B cell (primary cell): ENCODE measurements at regions not wholly inside any gene's neighbourhood (a gene's known extent, or its start where the extent isn't known, plus 50 kb on each side); places are given as distances from the start of the nearest gene placed in this dataset.

Experiments
- ATAC-seq: fragments of 200-7000 bp; cut with Tn5 transposase; one replicate; pipeline ENCODE4 v1.10.0; 2021; ENCODE audit warnings: low read depth, mild to moderate bottlenecking, moderate number of reproducible peaks, moderate library complexity
- CTCF ChIA-PET: fragments of 350-600 bp; sonication (Branson Sonifier 250); formaldehyde crosslinking; loops from one replicate; lab custom pipeline; 2021; ENCODE audit warnings: antibody characterized with exemption, inconsistent platforms; lab: Charles Lee
- POLR2A ChIA-PET: fragments of 350-600 bp; sonication (Branson Sonifier 250); formaldehyde crosslinking; loops from one replicate; lab custom pipeline; 2021; ENCODE audit warnings: antibody characterized with exemption; lab: Charles Lee
- DNase-seq: peaks from one replicate; pipeline ENCODE4 v3.0.0; 2013
- H2AFZ ChIP-seq: 2 replicates; pipeline ENCODE4 v1.6.1; 2012; ENCODE audit warnings: mild to moderate bottlenecking, low read depth, low read length; ENCODE audit not compliant: insufficient read depth, poor library complexity, severe bottlenecking
- H3K27ac ChIP-seq, 2 donors: 1 replicate in 1 of 2; 2 replicates in 1 of 2; pipeline ENCODE4 v1.5.1; 2012 to 2013; ENCODE audit warnings: low read length in 2 of 2, mild to moderate bottlenecking in 2 of 2, moderate library complexity in 1 of 2
- H3K27me3 ChIP-seq, 4 experiments: fragments of 200-600 bp in 1 of 4; sonication (generic) in 1 of 4; replicated peaks in 1 of 4; 1 replicate in 2 of 4; 2 replicates in 2 of 4; pipeline versions ENCODE4 v1.6.1 to v1.7.0; 2013 to 2016; ENCODE audit warnings: low read length in 3 of 4, mild to moderate bottlenecking in 2 of 4, mixed read lengths in 1 of 4, moderate library complexity in 1 of 4; ENCODE audit not compliant: insufficient read depth in 4 of 4, control insufficient read depth in 3 of 4; ENCODE audit errors: control extremely low read depth in 1 of 4
- H3K36me3 ChIP-seq, 2 experiments: replicated peaks in 1 of 2; 1 replicate in 1 of 2; 2 replicates in 1 of 2; pipeline versions ENCODE4 v1.6.1 to v1.7.1; 2013; ENCODE audit warnings: low read length in 1 of 2; ENCODE audit not compliant: insufficient read depth in 2 of 2, control insufficient read depth in 1 of 2; ENCODE audit errors: control extremely low read depth in 1 of 2, extremely low read depth in 1 of 2
- H3K4me1 ChIP-seq, 2 donors: fragments of 200-600 bp in 1 of 2; sonication (generic) in 1 of 2; 1 replicate in 1 of 2; 2 replicates in 1 of 2; pipeline versions ENCODE4 v1.5.1 to v1.6.1; 2013 to 2017; ENCODE audit warnings: low read length in 2 of 2; ENCODE audit not compliant: control insufficient read depth in 2 of 2, insufficient read depth in 2 of 2
- H3K4me2 ChIP-seq: replicated peaks from 2 replicates; pipeline ENCODE3; 2012; ENCODE audit warnings: mild to moderate bottlenecking, low read depth, low read length; ENCODE audit not compliant: poor library complexity, severe bottlenecking
- H3K4me3 ChIP-seq, 5 experiments: fragments of 200-600 bp in 1 of 5; sonication (generic) in 1 of 5; 1 replicate in 3 of 5; 2 replicates in 2 of 5; pipeline versions ENCODE4 v1.5.1 to v1.7.0; 2011 to 2016; ENCODE audit warnings: low read length in 4 of 5, mild to moderate bottlenecking in 4 of 5, low read depth in 2 of 5, control low read depth in 1 of 5, moderate library complexity in 1 of 5; ENCODE audit not compliant: insufficient read depth in 1 of 5; ENCODE audit errors: control extremely low read depth in 1 of 5, extremely low read depth in 1 of 5
- H3K79me2 ChIP-seq: fragments of 200-600 bp; sonication (generic); one replicate; pipeline ENCODE4 v1.6.0; 2016; ENCODE audit warnings: low read length; ENCODE audit not compliant: control insufficient read depth, insufficient read depth
- H3K9ac ChIP-seq: fragments of 200-600 bp; sonication (generic); 2 replicates; pipeline ENCODE4 v1.6.1; 2017; ENCODE audit warnings: mild to moderate bottlenecking, low read length, moderate library complexity
- H3K9me3 ChIP-seq, 3 donors: one replicate each; pipeline versions ENCODE4 v1.6.1 to v1.7.1; 2013; ENCODE audit warnings: low read length in 2 of 3; ENCODE audit not compliant: control insufficient read depth in 2 of 3, insufficient read depth in 1 of 3; ENCODE audit errors: control extremely low read depth in 1 of 3
- H4K20me1 ChIP-seq: 2 replicates; pipeline ENCODE4 v1.6.0; 2012; ENCODE audit warnings: mild to moderate bottlenecking, low read length; ENCODE audit not compliant: insufficient read depth, control insufficient read depth, poor library complexity, severe bottlenecking
- H3K27ac Mint-ChIP-seq: one replicate; pipeline ENCODE4 v1.8.0; 2021; ENCODE audit warnings: mixed read lengths
- H3K27me3 Mint-ChIP-seq: one replicate; pipeline ENCODE4 v1.8.0; 2021; ENCODE audit warnings: mixed read lengths
- H3K4me1 Mint-ChIP-seq: one replicate; pipeline ENCODE4 v1.8.0; 2021; ENCODE audit warnings: mixed read lengths
- H3K4me3 Mint-ChIP-seq: one replicate; pipeline ENCODE4 v1.8.0; 2021; ENCODE audit warnings: mixed read lengths
- H3K9me3 Mint-ChIP-seq: one replicate; pipeline ENCODE4 v1.8.0; 2022; ENCODE audit warnings: mixed read lengths; ENCODE audit not compliant: insufficient read depth
- CTCF ChIP-seq: fragments of 200-600 bp; IDR thresholded peaks from one replicate; pipeline ENCODE4 v1.8.0; 2022; ENCODE audit warnings: antibody characterized with exemption, mild to moderate bottlenecking
- EZH2 ChIP-seq: IDR thresholded peaks from 2 replicates; pipeline ENCODE4 v1.6.1; 2012; ENCODE audit warnings: borderline replicate concordance, low read depth, mild to moderate bottlenecking, moderate library complexity, low read length; ENCODE audit not compliant: insufficient read depth, poor library complexity, severe bottlenecking
- WGBS: methylation state at CpG from one replicate; pipeline ENCODE4 v1.1.5; 2013; ENCODE audit warnings: missing lambda C conversion rate; ENCODE audit not compliant: insufficient coverage; 5-methylcytosine and 5-hydroxymethylcytosine counted together
- intact Hi-C: fragments of 100-400 bp; cut with micrococcal nuclease; formaldehyde crosslinking; loops from one replicate; pipeline ENCODE4 v1.10.0; 2022

- intact Hi-C loops: no loop called here
- H3K4me1 ChIP-seq: peaks cover 0 to 4% of the 10 kb centered on the region in 2 donors
- DNase-seq: no peak
- H3K4me3 ChIP-seq: no peak overlapping the region
- no peak for TF ChIP-seq CTCF
- no peak for TF ChIP-seq EZH2
- no CpG with 5 or more reads among the region's 1 CpG for WGBS
- no peak overlapping the region for H3K9ac ChIP-seq
- no peaks in the 10 kb centered on the region for H4K20me1 ChIP-seq
- Mint-ChIP-seq H3K4me1 (peaks cover 13% of the 10 kb centered on the region), H3K27ac (no peak overlapping the region), H3K4me3 (no peak overlapping the region), H3K9me3 (no peaks in the 10 kb centered on the region), H3K27me3 (no peaks in the 10 kb centered on the region)
- no peak overlapping the region for H3K4me2 ChIP-seq
- no peak for ATAC-seq
- POLR2A ChIA-PET: no interaction called here
- H3K27me3 ChIP-seq: no peaks in the 10 kb centered on the region
- no peaks in the 10 kb centered on the region for H3K36me3 ChIP-seq
- CTCF ChIA-PET: interaction anchor here (0.8 to 1.1 kb wide), 2 partner anchors 151 to 193 kb away, joined by 3 read pairs; no protein-coding TSS in a partner anchor
- H3K9me3 ChIP-seq: no peaks in the 10 kb centered on the region
- H3K79me2 ChIP-seq: no peaks in the 10 kb centered on the region
- H3K27ac ChIP-seq: no peak overlapping the region
- H2AFZ ChIP-seq: no peak overlapping the region
These were observed 100.3 kb upstream of the RAP1B start for GRCh38 chr12:68510397-68510796.

GRCh38 chr12:68514807-68515411 lies 95.8 kb upstream of the RAP1B start:
- no peaks in the 10 kb centered on the region for H3K4me1 ChIP-seq
- Mint-ChIP-seq H3K27ac (no peak overlapping the region), H3K4me1 (no peaks in the 10 kb centered on the region), H3K9me3 (no peaks in the 10 kb centered on the region), H3K4me3 (no peak overlapping the region), H3K27me3 (no peaks in the 10 kb centered on the region)
- no peaks in the 10 kb centered on the region for H3K9me3 ChIP-seq
- H3K36me3 ChIP-seq: no peaks in the 10 kb centered on the region
- H2AFZ ChIP-seq: no peak overlapping the region
- H3K9ac ChIP-seq: no peak overlapping the region
- no peak overlapping the region for H3K4me3 ChIP-seq
- no peaks in the 10 kb centered on the region for H4K20me1 ChIP-seq
- CTCF ChIA-PET: no interaction called here
- 100% methylated on average over 1 of the region's 3 CpGs for whole genome bisulfite sequencing
- no peaks in the 10 kb centered on the region for H3K27me3 ChIP-seq
- intact Hi-C loops: no loop called here
- no peak for TF ChIP-seq EZH2
- no peak overlapping the region for H3K27ac ChIP-seq
- H3K79me2 ChIP-seq: no peaks in the 10 kb centered on the region
- POLR2A ChIA-PET: no interaction called here
- ATAC-seq: no peak
- H3K4me2 ChIP-seq: no peak overlapping the region
- no peak for DNase-seq
